IMR-90 (cell line): ENCODE measurements at regions not wholly inside any gene's neighbourhood (a gene's known extent, or its start where the extent isn't known, plus 50 kb on each side); places are given as distances from the start of the nearest gene placed in this dataset.

Source experiments
- ATAC-seq: fragments of 200-7000 bp; cut with Tn5 transposase; 2 replicates; pipeline ENCODE4 v1.9.1; 2020; ENCODE audit warnings: low read depth, mild to moderate bottlenecking, moderate library complexity
- BruUV-seq: library from RNA; stranded (reverse); fragments of 400-500 nt; replicated peaks from 2 replicates; lab custom pipeline; 2021; lab: Mats Ljungman, UMichigan
- CTCF ChIA-PET: fragments of 300-600 bp; formaldehyde crosslinking; extraction: SDS; loops from one replicate; lab custom pipeline; 2021; ENCODE audit warnings: antibody characterized with exemption; lab: Yijun Ruan, JAX
- POLR2A ChIA-PET: fragments of 300-600 bp; sonication (Branson Sonifier 250); formaldehyde crosslinking; loops from one replicate; lab custom pipeline; 2022; ENCODE audit warnings: antibody characterized with exemption; ENCODE audit not compliant: unreplicated experiment; lab: Charles Lee
- DNase-seq: peaks from one replicate; pipeline ENCODE4 v3.0.0; 2013
- H2AFZ ChIP-seq: replicated peaks from 2 replicates; pipeline ENCODE3; 2013; ENCODE audit warnings: low read length, mild to moderate bottlenecking; ENCODE audit not compliant: poor library complexity
- H2AK5ac ChIP-seq: 2 replicates; pipeline ENCODE4 v1.6.1; 2013; ENCODE audit warnings: low read depth, low read length, inconsistent platforms
- H2AK9ac ChIP-seq: replicated peaks from 2 replicates; pipeline ENCODE3; 2013; ENCODE audit warnings: mild to moderate bottlenecking, low read depth, low read length, moderate library complexity; ENCODE audit not compliant: poor library complexity
- H2BK120ac ChIP-seq: 2 replicates; pipeline ENCODE4 v1.6.1; 2013; ENCODE audit warnings: low read depth, low read length, inconsistent platforms
- H2BK15ac ChIP-seq: 3 replicates; pipeline ENCODE4 v1.6.1; 2013; ENCODE audit warnings: low read depth, low read length, inconsistent platforms
- H2BK20ac ChIP-seq: 2 replicates; pipeline ENCODE4 v1.6.1; 2013; ENCODE audit warnings: low read depth, mild to moderate bottlenecking, inconsistent platforms, low read length, moderate library complexity
- H2BK5ac ChIP-seq: 2 replicates; pipeline ENCODE4 v1.6.1; 2013; ENCODE audit warnings: mild to moderate bottlenecking, low read depth, low read length, inconsistent platforms; ENCODE audit not compliant: poor library complexity, severe bottlenecking
- H3K14ac ChIP-seq: replicated peaks from 2 replicates; pipeline ENCODE4 v1.6.1; 2013; ENCODE audit warnings: low read depth, low read length, inconsistent platforms
- H3K18ac ChIP-seq: 2 replicates; pipeline ENCODE4 v1.6.1; 2013; ENCODE audit warnings: low read depth, low read length, control low read depth
- H3K23ac ChIP-seq: 2 replicates; pipeline ENCODE4 v1.6.1; 2013; ENCODE audit warnings: low read depth, low read length, inconsistent platforms
- H3K27ac ChIP-seq: 2 replicates; pipeline ENCODE4 v1.5.1; 2013; ENCODE audit warnings: mild to moderate bottlenecking, control low read depth, low read length; ENCODE audit not compliant: insufficient read depth
- H3K27me3 ChIP-seq: 2 replicates; pipeline ENCODE4 v1.6.1; 2013; ENCODE audit warnings: low read length; ENCODE audit not compliant: control insufficient read depth, insufficient read depth
- H3K36me3 ChIP-seq: 2 replicates; pipeline ENCODE4 v1.6.1; 2013; ENCODE audit warnings: low read length, mixed read lengths; ENCODE audit not compliant: control insufficient read depth, insufficient read depth
- H3K4ac ChIP-seq: 2 replicates; pipeline ENCODE4 v1.6.1; 2013; ENCODE audit warnings: low read depth, low read length, inconsistent platforms
- H3K4me1 ChIP-seq: 2 replicates; pipeline ENCODE4 v1.6.1; 2013; ENCODE audit warnings: low read length, mixed read lengths; ENCODE audit not compliant: control insufficient read depth, insufficient read depth
- H3K4me2 ChIP-seq: 2 replicates; pipeline ENCODE4 v1.6.1; 2013; ENCODE audit warnings: low read depth, mild to moderate bottlenecking, control low read depth, low read length, moderate library complexity
- H3K4me3 ChIP-seq: 2 replicates; pipeline ENCODE4 v1.5.1; 2013; ENCODE audit warnings: low read depth, mild to moderate bottlenecking, control low read depth, low read length, moderate library complexity; ENCODE audit not compliant: insufficient read depth
- H3K56ac ChIP-seq: 2 replicates; pipeline ENCODE4 v1.6.1; 2013; ENCODE audit warnings: low read length, inconsistent platforms; ENCODE audit not compliant: insufficient read depth; ENCODE audit errors: extremely low read depth
- H3K79me1 ChIP-seq, 2 experiments: 2 replicates each; pipeline ENCODE4 v1.6.1; 2013; ENCODE audit warnings: low read length in 2 of 2, inconsistent platforms in 1 of 2, low read depth in 1 of 2
- H3K9ac ChIP-seq: 2 replicates; pipeline ENCODE4 v1.6.1; 2013; ENCODE audit warnings: low read depth, low read length, control low read depth
- H3K9me1 ChIP-seq: 2 replicates; pipeline ENCODE4 v1.6.1; 2013; ENCODE audit warnings: low read length, inconsistent platforms; ENCODE audit not compliant: insufficient read depth
- H3K9me3 ChIP-seq: 2 replicates; pipeline ENCODE4 v1.6.1; 2013; ENCODE audit warnings: low read length; ENCODE audit not compliant: control insufficient read depth, insufficient read depth
- H4K20me1 ChIP-seq: 2 replicates; pipeline ENCODE4 v1.6.1; 2013; ENCODE audit warnings: low read length, inconsistent platforms; ENCODE audit not compliant: insufficient read depth
- H4K5ac ChIP-seq: 2 replicates; pipeline ENCODE4 v1.6.1; 2013; ENCODE audit warnings: mild to moderate bottlenecking, low read depth, low read length, control low read depth
- H4K8ac ChIP-seq, 2 experiments: 2 replicates each; pipeline ENCODE4 v1.6.1; 2013; ENCODE audit warnings: low read depth in 2 of 2, low read length in 2 of 2, control low read depth in 1 of 2, inconsistent platforms in 1 of 2
- H4K91ac ChIP-seq: 2 replicates; pipeline ENCODE4 v1.6.1; 2013; ENCODE audit warnings: low read depth, low read length, inconsistent platforms; ENCODE audit not compliant: insufficient read depth
- BHLHE40 ChIP-seq: fragments of 150-350 bp; IDR thresholded peaks from 2 replicates; pipeline ENCODE4 v1.6.1; 2016; ENCODE audit warnings: mild to moderate bottlenecking, low read depth, low read length
- CHD1 ChIP-seq: IDR thresholded peaks from 2 replicates; pipeline ENCODE4 v1.6.1; 2012; ENCODE audit warnings: low read depth, low read length, improper control_type of control experiment
- FOS ChIP-seq: fragments of 150-350 bp; IDR thresholded peaks from 2 replicates; pipeline ENCODE4 v1.6.1; 2016; ENCODE audit warnings: low read depth, low read length
- MAFK ChIP-seq: IDR thresholded peaks from 2 replicates; pipeline ENCODE4 v1.6.1; 2012; ENCODE audit warnings: low read depth, low read length, improper control_type of control experiment
- MAZ ChIP-seq: IDR thresholded peaks from 2 replicates; pipeline ENCODE4 v1.6.1; 2012; ENCODE audit warnings: low read depth, mild to moderate bottlenecking, low read length, improper control_type of control experiment, moderate library complexity, borderline replicate concordance
- NFE2L2 ChIP-seq: fragments of 150-350 bp; IDR thresholded peaks from 2 replicates; pipeline ENCODE4 v1.6.1; 2016; ENCODE audit warnings: low read depth, mild to moderate bottlenecking, low read length
- POLR2A ChIP-seq: IDR thresholded peaks from 2 replicates; pipeline ENCODE4 v1.6.1; 2012; ENCODE audit warnings: mild to moderate bottlenecking, low read depth, low read length
- RCOR1 ChIP-seq: IDR thresholded peaks from 2 replicates; pipeline ENCODE4 v1.6.1; 2012; ENCODE audit warnings: mild to moderate bottlenecking, low read length, improper control_type of control experiment; ENCODE audit not compliant: insufficient replicate concordance
- RFX5 ChIP-seq: IDR thresholded peaks from 2 replicates; pipeline ENCODE4 v1.8.0; 2012; ENCODE audit warnings: low read depth, mild to moderate bottlenecking, low read length, moderate library complexity
- WGBS, 2 experiments: methylation state at CpG; one replicate each; pipeline versions ENCODE4 v1.1.5 to v1.1.7; 2013; ENCODE audit warnings: missing lambda C conversion rate in 2 of 2; ENCODE audit not compliant: insufficient read length in 1 of 2; ENCODE audit errors: extremely low coverage in 2 of 2; 5-methylcytosine and 5-hydroxymethylcytosine counted together
- dilution Hi-C: fragments of 300-500 bp; cut with HindIII; formaldehyde crosslinking; loops from one replicate; pipeline ENCODE4 v1.14.3; 2018; ENCODE audit warnings: low sequenced_read_pairs; ENCODE audit not compliant: unreplicated experiment
- in situ Hi-C: fragments of 300-500 bp; cut with MboI; formaldehyde crosslinking; loops from 3 replicates; pipeline ENCODE4 v1.14.3; 2019; ENCODE audit warnings: low sequenced_read_pairs, inconsistent platforms, mixed read lengths
- intact Hi-C: fragments of 100-400 bp; cut with micrococcal nuclease; formaldehyde crosslinking; loops from 2 replicates; pipeline ENCODE4 v1.10.0; 2022
- TF ChIP-seq, protein P1 (sequence below): fragments of 150-350 bp; IDR thresholded peaks from 2 replicates; pipeline ENCODE4 v1.6.1; 2017; ENCODE audit warnings: mild to moderate bottlenecking, antibody characterized with exemption, low read length, low read depth
- TF ChIP-seq, protein P2 (sequence below): fragments of 150-350 bp; IDR thresholded peaks from 2 replicates; pipeline ENCODE4 v1.6.1; 2016; ENCODE audit warnings: low read depth, mild to moderate bottlenecking, low read length, moderate library complexity, borderline replicate concordance

DNA sequence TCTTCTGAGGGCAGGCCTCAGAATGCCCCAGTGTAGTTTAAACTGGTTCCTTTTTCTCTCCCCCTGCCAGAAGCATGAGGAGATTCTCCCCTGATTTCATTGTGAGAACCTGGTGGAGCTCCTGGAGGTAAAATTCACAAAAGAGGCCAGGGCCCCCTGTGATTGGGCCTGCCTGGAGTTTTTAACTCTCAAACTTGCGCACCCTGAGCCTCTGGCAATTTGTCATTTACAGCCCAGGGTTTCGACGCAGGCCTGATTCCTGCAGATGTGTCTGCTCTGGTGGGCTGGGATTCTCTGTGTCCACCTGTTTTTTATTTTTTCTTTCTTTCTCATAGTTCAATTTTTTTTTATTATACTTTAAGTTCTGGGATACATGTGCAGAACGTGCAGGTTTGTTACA is 157.9 kb downstream of the ASB1 start:
- no peak overlapping the region for H3K56ac ChIP-seq
- no peaks in the 10 kb centered on the region for H3K4me1 ChIP-seq
- in situ Hi-C loops (no loop called here), dilution Hi-C loops (no loop called here), intact Hi-C loops (no loop called here)
- no peak overlapping the region for H2BK15ac ChIP-seq
- ChIA-PET POLR2A (no interaction called here), CTCF (no interaction called here)
- no peaks in the 10 kb centered on the region for H4K20me1 ChIP-seq
- no peak overlapping the region for H4K8ac ChIP-seq
- no peak overlapping the region for H3K9ac ChIP-seq
- H3K4ac ChIP-seq, result no peak overlapping the region
- ATAC-seq, result no peak
- H2AFZ ChIP-seq, result no peak overlapping the region
- no peak overlapping the region for H3K18ac ChIP-seq
- H2AK5ac ChIP-seq, result no peak overlapping the region
- no TSS peak for BruUV-seq
- H3K9me1 ChIP-seq, result no peaks in the 10 kb centered on the region
- no peak overlapping the region for H3K27ac ChIP-seq
- H3K4me3 ChIP-seq, result no peak overlapping the region
- H2BK20ac ChIP-seq, result no peak overlapping the region
- no peak overlapping the region for H3K14ac ChIP-seq
- TF ChIP-seq RCOR1 (no peak), BHLHE40 (no peak), MAFK (no peak), RFX5 (no peak), MAZ (no peak), CHD1 (no peak), POLR2A (no peak), FOS (no peak), NFE2L2 (no peak)
- TF ChIP-seq, protein P1, sequence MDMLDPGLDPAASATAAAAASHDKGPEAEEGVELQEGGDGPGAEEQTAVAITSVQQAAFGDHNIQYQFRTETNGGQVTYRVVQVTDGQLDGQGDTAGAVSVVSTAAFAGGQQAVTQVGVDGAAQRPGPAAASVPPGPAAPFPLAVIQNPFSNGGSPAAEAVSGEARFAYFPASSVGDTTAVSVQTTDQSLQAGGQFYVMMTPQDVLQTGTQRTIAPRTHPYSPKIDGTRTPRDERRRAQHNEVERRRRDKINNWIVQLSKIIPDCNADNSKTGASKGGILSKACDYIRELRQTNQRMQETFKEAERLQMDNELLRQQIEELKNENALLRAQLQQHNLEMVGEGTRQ, result no peak
- TF ChIP-seq, protein P2, sequence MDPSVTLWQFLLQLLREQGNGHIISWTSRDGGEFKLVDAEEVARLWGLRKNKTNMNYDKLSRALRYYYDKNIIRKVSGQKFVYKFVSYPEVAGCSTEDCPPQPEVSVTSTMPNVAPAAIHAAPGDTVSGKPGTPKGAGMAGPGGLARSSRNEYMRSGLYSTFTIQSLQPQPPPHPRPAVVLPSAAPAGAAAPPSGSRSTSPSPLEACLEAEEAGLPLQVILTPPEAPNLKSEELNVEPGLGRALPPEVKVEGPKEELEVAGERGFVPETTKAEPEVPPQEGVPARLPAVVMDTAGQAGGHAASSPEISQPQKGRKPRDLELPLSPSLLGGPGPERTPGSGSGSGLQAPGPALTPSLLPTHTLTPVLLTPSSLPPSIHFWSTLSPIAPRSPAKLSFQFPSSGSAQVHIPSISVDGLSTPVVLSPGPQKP, result no peak
- WGBS, 2 experiments, result no CpG with 5 or more reads among the region's 4 CpGs
- no peak for DNase-seq
- H4K5ac ChIP-seq, result no peak overlapping the region
- no peak overlapping the region for H3K4me2 ChIP-seq
- no peaks in the 10 kb centered on the region for H3K9me3 ChIP-seq
- no peak overlapping the region for H4K91ac ChIP-seq
- peaks cover 8% of the 10 kb centered on the region; the same call in 1 of the 2 replicates for H3K27me3 ChIP-seq
- H3K23ac ChIP-seq, result no peak overlapping the region
- no peaks in the 10 kb centered on the region for H3K79me1 ChIP-seq
- H3K36me3 ChIP-seq, result no peaks in the 10 kb centered on the region
- H2AK9ac ChIP-seq, result no peak overlapping the region
- H2BK120ac ChIP-seq, result no peak overlapping the region
- H2BK5ac ChIP-seq, result no peak overlapping the region
